Fibroblast of the aortic adventitia (primary cell): ENCODE measurements at regions not wholly inside any gene's neighbourhood (a gene's known extent, or its start where the extent isn't known, plus 50 kb on each side); places are given as distances from the start of the nearest gene placed in this dataset.

Experiments
- DNase-seq: peaks from one replicate; pipeline ENCODE4 v3.0.0-alpha.2; 2010; ENCODE audit warnings: low read depth
- H3K4me3 ChIP-seq: 2 replicates; pipeline ENCODE4 v1.5.1; 2011; ENCODE audit warnings: low read depth, mild to moderate bottlenecking, control low read depth, low read length, moderate library complexity
- CTCF ChIP-seq: IDR thresholded peaks from 2 replicates; pipeline ENCODE4 v1.5.1; 2011; ENCODE audit warnings: mild to moderate bottlenecking, low read length, control low read depth, inconsistent platforms; ENCODE audit not compliant: insufficient read depth

DNA sequence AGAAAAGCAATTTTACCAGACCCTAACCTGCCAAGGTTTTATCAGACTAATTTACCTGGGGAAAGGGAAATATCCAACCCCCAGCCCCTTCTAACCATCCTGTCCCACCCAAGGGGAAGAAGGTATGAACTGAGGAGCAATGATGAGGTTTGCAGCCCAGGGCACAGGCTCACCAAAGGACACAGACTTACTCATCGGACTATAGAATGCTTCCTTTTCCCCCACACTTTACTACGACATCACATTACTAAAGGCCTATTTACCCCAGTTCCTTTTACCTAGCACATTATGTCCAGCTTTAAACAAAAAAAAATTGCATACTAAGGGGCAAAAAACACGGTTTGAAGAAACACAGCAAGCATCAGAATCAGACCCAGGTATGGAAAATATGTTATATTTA, 94.1 kb upstream of the FST start:
- TF ChIP-seq CTCF = no peak
- DNase-seq = no peak
- no peak overlapping the region for H3K4me3 ChIP-seq

GRCh38 chr5:53389093-53389492, 91.3 kb upstream of the FST start:
- H3K4me3 ChIP-seq = no peak overlapping the region
- DNase-seq = no peak
- TF ChIP-seq CTCF = no peak

DNA sequence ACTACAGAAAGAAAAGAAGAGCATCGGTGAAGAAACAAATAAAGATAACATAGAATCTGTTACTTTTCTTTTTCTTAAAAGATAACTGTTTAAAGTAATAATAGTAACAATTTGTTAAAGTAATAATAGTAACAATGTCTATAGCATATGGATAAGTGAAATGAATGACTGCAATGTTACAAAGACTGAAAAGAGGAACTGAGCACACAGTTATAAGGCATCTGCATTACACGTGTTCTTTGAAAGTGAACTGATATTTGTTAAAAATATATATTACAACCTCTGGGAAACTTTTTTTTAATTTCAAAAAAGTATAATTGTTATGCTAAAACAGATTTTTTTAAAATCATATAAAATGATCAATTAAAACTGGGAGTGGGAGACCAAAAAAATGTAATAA, 88.4 kb upstream of the FST start:
- H3K4me3 ChIP-seq = no peak overlapping the region
- TF ChIP-seq CTCF = no peak
- DNase-seq = no peak

DNA sequence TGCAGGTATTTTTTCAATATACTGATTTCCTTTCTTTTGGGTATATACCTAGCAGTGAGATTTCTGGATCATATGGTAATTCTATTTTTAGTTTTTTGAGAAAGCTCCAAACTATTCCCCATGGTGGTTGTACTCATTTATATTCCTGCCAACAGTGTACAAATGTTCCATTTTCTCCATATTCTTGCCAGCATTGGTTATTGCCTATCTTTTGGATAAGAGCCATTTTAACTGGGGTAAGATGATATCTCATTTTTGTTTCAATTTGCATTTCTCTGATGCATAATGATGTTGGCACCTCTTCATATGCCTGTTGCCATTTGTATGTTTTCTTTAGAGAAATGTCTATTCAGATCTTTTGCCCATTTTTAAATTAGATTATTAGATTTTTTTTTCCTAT, 85.6 kb upstream of the FST start:
- H3K4me3 ChIP-seq = no peak overlapping the region
- TF ChIP-seq CTCF = no peak
- peak; percentile 52 for DNase-seq

DNA sequence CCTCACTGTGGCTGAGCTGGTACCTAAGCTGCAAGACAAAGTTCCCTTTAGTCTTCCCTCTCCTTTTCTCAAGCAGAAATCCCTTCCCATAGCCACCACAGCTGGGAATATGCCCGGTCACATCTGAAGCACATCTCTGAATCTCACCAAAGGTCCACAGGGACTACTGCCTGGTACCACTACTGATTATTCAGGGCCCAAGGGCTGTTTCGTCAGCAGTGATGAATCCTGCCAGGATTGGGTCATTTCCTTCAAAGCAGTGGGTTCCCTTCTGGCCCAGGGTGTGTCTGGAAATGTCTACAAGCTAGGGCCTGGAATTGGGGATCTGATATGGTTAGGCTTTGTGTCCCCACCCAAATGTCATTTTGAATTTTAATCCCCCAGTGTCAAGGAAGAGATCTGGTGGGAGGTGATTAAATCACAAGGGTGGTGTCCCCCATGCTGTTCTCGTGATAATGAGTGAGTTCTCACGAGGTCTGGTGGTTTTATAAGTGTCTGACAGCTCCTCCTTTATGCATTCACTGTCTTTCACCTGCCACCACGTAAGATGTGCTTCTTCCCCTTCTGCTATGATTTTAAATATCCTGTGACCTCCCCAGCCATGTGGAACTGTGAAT, 83.2 kb upstream of the FST start:
- H3K4me3 ChIP-seq = no peak overlapping the region
- no peak for DNase-seq
- TF ChIP-seq CTCF = no peak

DNA sequence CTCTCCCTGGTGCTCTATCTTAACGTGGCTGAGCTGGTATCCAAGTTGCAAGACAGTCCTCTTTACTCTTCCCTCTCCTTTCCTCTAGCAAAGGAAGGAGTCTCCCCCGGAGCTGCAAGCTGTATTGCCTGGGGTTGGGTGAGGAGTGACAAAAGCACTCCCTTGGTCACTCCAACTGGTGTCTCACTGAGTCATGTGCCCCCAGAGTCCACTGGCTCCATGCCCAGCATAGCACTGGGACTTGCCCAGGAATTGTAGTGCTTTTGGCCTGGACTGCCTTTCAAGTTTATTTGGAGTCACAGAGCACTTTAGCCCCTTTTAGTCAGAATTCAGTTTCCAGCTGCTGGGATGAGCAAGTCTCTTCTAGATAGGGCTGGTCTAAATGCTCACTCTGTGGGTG, 82.6 kb upstream of the FST start:
- H3K4me3 ChIP-seq = no peak overlapping the region
- peak; percentile 72 for DNase-seq
- TF ChIP-seq CTCF = no peak
